ENCODE measurements at regions not wholly inside any gene's neighbourhood (a gene's known extent, or its start where the extent isn't known, plus 50 kb on each side); places are given as distances from the start of the nearest gene placed in this dataset.

GRCh38 chr12:92034858-92035401 lies 110.7 kb downstream of the BTG1 start:
- in situ Hi-C loops (cut with MboI; ENCODE audit: low sequenced_read_pairs): no loop called here

DNA sequence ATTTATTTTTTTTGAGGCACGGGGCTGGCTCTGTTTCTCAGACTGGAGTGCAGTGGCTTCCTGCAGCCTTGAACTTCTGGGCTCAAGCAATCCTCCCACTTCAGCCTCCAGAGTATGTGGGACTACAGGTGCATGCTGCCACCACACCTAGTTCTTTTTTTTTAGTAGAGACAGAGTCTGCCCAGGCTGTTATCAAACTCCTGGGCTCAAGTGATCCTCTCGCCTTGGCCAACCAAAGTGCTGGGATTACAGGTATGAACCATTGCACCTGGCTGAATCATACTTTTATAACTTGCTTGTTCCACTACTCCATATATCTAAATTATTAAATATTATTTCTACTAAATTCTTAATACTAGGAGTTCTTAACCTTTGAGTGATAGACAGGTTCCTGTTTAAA lies 111.6 kb downstream of the BTG1 start:
- in situ Hi-C loops (cut with MboI; ENCODE audit: low sequenced_read_pairs): no loop called here

DNA sequence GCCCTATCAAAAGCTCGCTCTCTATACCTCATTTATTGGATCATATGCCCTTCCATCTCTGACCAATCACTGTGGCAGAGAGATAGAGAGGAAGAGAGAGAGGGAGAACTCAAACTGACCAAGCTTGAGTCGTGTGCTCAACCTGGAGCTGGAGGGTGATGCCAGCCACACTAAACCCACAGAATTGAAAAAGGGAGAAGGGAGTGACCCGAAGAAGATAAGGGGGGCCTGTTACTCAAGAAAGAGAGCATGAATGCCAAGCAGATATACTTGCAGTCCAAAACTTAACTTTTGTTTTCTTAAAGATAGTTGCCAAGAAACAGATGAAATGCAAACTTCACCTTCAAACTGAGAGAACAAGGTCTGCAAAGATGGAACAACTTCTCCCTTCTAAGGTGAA lies 112.7 kb downstream of the BTG1 start:
- in situ Hi-C loops (cut with MboI; ENCODE audit: low sequenced_read_pairs): no loop called here

DNA sequence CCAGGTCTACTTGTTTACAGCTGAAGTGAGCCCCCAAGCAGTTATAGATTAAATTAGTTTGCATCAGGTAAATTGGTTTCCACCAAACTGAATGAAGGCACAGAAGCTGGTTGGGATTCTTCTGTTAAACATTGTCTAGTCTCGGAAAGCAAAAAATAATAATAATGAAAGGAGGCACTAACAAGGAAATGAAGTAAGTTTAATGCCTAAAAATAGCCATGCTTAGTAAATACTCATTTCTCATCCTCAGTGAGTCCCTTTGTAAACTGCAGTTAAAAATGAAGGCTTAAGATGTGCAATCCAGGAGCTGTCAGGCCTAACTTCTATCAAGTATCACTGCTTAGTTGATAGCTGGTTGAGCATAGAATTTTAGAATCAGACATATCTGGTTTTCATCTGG lies 113.5 kb downstream of the BTG1 start:
- in situ Hi-C loops (cut with MboI; ENCODE audit: low sequenced_read_pairs): no loop called here

DNA sequence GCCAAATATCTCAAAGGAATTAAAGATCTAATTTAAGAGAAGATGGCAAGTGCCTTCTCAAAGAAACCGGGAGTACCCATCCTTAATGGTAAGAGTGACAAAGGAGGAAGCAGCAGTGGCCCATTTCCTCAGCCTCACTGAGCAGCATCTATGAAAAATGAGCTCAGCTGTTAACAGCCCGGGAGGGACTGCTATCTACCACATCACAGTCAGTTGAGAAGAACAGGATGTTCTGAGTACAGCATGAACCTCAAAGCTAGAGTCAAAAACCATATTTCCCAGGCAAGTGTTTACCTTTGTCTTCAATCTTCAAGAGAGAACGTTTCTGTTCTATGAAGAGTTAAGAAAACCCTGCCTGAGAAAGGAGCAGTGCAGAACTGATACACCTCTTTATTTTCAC lies 115.0 kb downstream of the BTG1 start:
- in situ Hi-C loops (cut with MboI; ENCODE audit: low sequenced_read_pairs): no loop called here

- in situ Hi-C loops (cut with MboI; ENCODE audit: low sequenced_read_pairs): no loop called here
Measured at GRCh38 chr12:92029902-92030586, 115.6 kb downstream of the BTG1 start.

DNA sequence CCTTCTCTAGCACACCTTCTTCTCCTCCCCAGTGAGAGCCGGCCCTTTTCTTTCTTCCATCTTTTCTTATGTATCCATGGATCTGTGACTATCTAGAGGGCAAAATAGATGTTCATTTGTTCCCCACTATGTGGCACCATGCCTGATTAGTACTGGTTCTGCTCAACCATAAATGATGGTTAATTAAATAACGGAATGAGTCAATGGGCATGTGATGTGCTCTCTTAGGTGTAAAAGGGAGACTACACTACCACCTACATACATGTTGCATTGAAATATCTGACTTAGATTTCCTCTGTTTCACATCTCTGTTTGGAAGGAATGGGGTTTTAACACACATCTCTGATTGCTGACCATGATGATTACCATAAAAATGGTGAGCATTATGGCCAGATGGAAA lies 116.5 kb downstream of the BTG1 start:
- in situ Hi-C loops (cut with MboI; ENCODE audit: low sequenced_read_pairs): no loop called here

DNA sequence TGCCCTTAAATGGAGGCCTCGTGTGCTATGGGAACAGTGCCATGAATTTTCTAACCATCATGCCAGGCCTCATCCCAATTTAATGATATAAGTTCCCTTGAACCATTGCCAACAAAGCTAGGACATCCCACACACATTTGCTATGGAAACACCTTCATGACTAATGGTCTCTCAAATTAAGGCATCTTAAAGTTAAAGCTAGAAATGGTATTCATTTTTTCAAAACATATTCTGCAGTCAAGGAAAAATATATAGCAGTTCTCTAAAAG lies 117.3 kb downstream of the BTG1 start:
- in situ Hi-C loops (cut with MboI; ENCODE audit: low sequenced_read_pairs): no loop called here

DNA sequence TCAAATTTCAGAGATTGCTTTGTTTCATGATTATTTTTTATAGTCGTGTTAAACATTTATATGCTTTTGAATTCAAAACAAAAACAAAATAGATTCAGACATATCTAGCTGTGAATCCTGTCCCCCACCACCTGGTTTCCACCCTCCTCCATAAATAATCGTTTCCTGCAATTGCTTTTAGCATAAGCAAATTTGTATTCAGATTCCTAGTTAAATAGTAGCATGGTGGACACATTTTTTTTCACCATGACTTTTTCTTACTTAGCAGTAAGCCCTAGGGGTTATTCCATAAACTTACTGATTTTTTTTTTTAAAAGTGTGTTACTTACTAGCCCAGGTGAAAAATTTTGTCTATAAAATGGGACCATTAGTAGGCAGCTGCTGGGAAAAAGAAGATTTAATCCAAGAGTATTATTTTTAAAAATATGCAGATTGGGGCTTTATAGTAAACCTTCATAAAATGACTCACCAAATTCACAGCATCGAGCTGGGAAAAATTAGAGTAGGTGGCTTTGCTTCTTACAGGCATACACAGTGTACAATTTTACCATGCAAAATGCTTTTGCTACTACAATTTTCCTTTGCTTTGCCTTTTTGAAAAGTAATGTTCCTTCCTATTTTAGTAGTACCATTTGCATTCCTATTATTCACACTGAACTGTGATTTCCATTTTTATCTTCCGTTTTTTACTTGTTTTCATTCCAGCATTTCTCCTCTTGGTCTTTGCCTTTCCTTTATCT lies 117.8 kb downstream of the BTG1 start:
- in situ Hi-C loops (cut with MboI; ENCODE audit: low sequenced_read_pairs): no loop called here

- in situ Hi-C loops (cut with MboI; ENCODE audit: low sequenced_read_pairs): no loop called here
Measured at GRCh38 chr12:92027243-92027642, 118.4 kb downstream of the BTG1 start.

DNA sequence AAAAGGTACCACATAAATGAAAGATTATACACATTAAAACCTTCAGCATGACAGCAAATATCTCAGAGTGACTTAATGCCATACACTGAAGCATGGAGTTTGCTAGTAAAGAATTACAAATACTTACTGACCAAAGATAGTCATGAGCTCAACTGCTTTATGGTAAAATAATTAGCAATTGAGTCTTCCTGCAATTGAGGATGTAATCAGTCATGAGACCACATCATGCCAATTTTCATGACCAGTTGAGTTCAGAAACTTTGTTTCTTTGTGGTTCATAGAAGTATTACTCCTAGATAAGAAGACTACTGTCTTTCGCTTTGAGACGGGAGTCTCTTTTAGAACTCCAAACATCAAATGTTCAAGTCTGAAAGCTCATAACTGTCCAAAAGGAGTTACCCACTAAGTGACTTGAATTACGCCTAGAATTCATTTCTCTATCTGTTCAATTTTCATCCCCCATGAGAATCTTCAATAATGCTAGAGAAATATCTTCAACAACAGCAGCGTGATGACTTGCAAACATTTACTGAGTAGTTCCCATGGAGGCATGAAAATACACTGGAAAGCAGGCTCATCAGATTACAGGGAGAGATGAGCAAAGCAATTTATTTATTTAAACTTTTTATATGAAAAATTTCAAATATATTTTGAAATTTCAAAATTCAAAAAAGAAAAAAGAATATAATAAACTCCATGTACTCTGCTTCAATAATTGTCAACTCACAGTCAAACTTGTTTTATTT lies 120.0 kb downstream of the BTG1 start:
- in situ Hi-C loops (cut with MboI; ENCODE audit: low sequenced_read_pairs): no loop called here

DNA sequence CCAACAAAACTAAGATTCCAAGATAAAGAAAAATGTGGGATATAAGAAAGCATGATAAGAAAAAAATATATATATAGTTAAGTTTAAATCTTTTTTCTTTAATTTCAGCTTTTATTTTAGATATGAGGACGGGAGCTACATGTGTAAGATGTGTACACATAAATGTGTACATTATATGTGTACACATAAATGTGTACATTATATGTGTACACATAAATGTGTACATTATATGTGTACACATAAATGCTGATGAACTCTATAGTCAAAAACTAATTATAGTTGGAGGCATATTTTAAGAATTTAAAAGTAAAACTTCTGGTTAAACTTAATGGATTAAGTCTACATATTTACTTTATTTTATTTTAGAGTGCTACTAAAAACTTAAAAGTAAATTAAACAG lies 123.6 kb downstream of the BTG1 start:
- in situ Hi-C loops (cut with MboI; ENCODE audit: low sequenced_read_pairs): no loop called here

GRCh38 chr12:92021666-92022035 lies 124.0 kb downstream of the BTG1 start:
- in situ Hi-C loops (cut with MboI; ENCODE audit: low sequenced_read_pairs): no loop called here

DNA sequence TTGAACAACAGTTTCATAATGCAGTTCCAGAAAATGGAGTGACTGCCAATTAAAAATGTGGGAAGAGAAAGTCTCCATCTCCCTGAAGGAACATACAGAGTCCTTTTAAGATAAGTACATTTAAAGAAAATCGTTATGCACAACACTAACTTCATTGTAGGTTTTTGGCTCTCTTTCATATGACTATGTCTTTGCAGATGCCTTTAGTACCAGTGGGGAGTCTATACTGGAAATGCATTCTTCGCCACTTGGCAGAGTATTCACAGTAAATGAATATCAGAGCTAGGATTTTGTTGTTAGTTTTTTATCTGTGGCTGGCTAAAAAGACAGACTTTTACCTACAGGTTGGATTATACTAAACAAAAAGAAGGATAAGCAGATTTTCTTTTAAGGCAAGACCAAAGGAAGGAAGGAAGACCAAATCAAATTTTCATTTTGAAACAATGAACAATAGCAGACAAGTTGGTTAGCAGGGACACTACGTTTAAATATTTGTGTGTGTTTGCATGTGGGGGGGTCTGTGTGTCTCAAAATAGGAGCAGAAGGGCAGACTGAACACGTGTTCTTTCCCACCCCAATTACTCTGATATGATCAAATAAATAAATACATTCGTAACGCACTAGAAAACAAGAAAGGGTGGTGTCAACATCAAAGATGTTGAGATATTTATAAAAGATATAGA lies 124.5 kb downstream of the BTG1 start:
- in situ Hi-C loops (cut with MboI; ENCODE audit: low sequenced_read_pairs): no loop called here

DNA sequence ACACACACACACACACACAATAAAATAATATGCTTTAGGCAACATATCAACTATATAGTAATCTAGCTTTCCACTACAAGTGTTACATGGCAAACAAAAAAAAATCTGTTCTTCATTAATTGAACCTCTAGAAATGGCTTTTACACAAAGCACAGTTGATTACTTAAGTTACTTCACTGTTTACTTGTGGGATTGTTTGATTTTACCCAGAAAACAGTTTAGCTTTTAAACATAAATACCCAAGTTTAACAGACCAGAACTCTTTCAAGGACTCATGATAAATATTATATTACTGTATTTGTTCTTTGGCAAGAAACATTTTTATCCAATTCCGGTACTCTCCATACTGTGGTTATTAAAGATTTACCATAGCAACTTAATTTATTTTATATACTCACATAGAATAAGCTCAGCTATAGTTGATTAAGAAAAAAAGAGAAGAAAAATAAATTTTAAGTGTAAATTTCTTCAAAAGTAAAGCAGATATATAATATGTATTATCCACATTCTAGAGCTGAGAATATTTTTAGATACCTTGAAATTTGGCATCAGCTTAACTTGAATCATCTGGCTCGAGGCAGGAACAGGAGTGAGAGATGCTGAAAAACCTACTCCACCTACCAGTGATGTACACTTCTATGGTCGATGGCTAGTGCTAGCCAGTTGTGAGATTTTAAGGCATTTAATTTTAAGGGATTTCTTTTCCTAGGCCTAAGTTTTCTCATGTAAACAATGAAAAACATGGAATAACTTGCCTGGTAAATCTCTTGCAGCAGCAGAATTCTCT lies 126.0 kb downstream of the BTG1 start:
- in situ Hi-C loops (cut with MboI; ENCODE audit: low sequenced_read_pairs): no loop called here

DNA sequence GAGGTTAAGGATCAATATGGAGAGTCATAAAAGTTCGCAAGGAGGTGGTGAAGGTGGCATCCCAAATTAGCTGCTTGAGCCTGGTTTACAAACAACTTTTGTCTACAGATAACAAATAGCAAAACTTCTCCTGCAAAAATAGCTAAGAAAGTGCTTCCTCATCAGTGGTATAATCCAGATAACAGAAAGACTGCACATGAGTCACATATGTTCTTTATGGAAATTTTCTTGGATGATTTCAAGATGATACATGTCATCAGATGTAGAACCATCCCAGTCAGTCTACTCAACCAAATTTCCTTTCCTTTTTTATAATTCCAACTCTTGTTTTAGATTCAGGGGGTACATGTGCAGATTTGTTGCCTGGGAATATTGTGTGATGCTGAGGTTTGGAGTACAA lies 133.0 kb downstream of the BTG1 start:
- in situ Hi-C loops (cut with MboI; ENCODE audit: low sequenced_read_pairs): no loop called here

GRCh38 chr12:92010853-92011701 lies 134.6 kb downstream of the BTG1 start:
- in situ Hi-C loops (cut with MboI; ENCODE audit: low sequenced_read_pairs): no loop called here

DNA sequence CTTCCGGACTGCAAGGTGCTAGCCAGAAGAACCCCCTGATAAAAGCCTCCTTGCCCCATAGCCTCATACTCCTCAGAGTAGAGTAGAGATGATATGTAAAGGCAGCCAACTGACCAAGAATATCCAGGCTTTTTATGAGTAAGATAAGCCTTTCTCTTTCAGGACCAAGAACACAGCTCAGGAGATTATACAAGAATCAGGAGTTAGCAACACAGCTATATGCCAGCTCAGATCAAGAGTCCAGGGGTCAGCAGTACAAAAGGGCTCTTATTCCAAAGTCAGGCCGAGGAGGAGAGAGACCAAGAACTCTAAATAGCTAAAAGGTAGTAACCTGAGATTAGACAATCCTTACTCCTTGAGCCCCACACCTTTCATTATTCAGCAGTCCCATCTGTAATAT lies 135.3 kb downstream of the BTG1 start:
- in situ Hi-C loops (cut with MboI; ENCODE audit: low sequenced_read_pairs): no loop called here

GRCh38 chr12:92008345-92008744 lies 137.3 kb downstream of the BTG1 start:
- in situ Hi-C loops (cut with MboI; ENCODE audit: low sequenced_read_pairs): no loop called here

DNA sequence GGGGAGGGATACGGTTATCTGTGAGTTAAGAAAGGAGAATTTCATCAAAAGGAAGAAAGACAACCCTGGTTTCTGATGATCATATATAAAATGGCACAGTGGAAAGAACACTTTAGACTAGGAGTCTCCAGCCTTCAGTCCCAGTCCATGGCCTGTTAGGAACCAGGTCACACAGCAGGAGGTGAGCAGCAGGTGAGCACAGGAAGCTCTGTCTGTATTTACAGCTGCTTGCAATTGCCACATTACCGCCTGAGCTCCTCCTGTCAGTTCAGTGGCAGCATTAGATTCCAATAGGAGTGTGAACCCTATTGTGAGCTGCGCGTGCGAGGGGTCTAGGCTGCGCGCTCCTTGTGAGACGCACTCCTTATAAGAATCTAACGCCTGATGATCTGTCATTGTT lies 137.9 kb downstream of the BTG1 start:
- in situ Hi-C loops (cut with MboI; ENCODE audit: low sequenced_read_pairs): no loop called here

All from HL-60/S4 (cell line).